HG03097 (cell line): ENCODE measurements at regions not wholly inside any gene's neighbourhood (a gene's known extent, or its start where the extent isn't known, plus 50 kb on each side); places are given as distances from the start of the nearest gene placed in this dataset.

Experiments used
- ATAC-seq: cut with Tn5 transposase; IDR thresholded peaks from one replicate; pipeline ENCODE4 v1.9.1; 2021; ENCODE audit not compliant: unreplicated experiment, low FRiP score

- no peak for ATAC-seq
These were observed 517.1 kb downstream of the EPHA3 start for GRCh38 chr3:89624494-89624893.

- ATAC-seq: no peak
These were observed 518.5 kb downstream of the EPHA3 start for GRCh38 chr3:89625945-89626344.

- no peak for ATAC-seq
These were observed 521.6 kb downstream of the EPHA3 start for GRCh38 chr3:89628856-89629670.

- ATAC-seq: no peak
These were observed 527.7 kb downstream of the EPHA3 start for GRCh38 chr3:89635137-89635536.

- no peak for ATAC-seq
These were observed 537.3 kb downstream of the EPHA3 start for GRCh38 chr3:89644716-89645115.

- no peak for ATAC-seq
These were observed 542.0 kb downstream of the EPHA3 start for GRCh38 chr3:89649431-89649830.

GRCh38 chr3:89654031-89654430 is 546.6 kb downstream of the EPHA3 start:
- ATAC-seq: no peak

GRCh38 chr3:89656388-89656787 is 549.0 kb downstream of the EPHA3 start:
- no peak for ATAC-seq

GRCh38 chr3:89679686-89680085 is 572.3 kb downstream of the EPHA3 start:
- ATAC-seq: no peak

- no peak for ATAC-seq
These were observed 575.1 kb downstream of the EPHA3 start for GRCh38 chr3:89682556-89682955.

GRCh38 chr3:89685731-89686130 is 578.3 kb downstream of the EPHA3 start:
- no peak for ATAC-seq

- ATAC-seq: no peak
These were observed 583.2 kb downstream of the EPHA3 start for GRCh38 chr3:89690646-89691045.

GRCh38 chr3:89692601-89693000 is 585.2 kb downstream of the EPHA3 start:
- no peak for ATAC-seq

- ATAC-seq: no peak
These were observed 590.0 kb downstream of the EPHA3 start for GRCh38 chr3:89697321-89697916.

GRCh38 chr3:89698208-89698830 is 590.9 kb downstream of the EPHA3 start:
- no peak for ATAC-seq

GRCh38 chr3:89699229-89699628 is 591.8 kb downstream of the EPHA3 start:
- no peak for ATAC-seq

- ATAC-seq: no peak
These were observed 592.4 kb downstream of the EPHA3 start for GRCh38 chr3:89699771-89700170.

- no peak for ATAC-seq
These were observed 595.0 kb downstream of the EPHA3 start for GRCh38 chr3:89702404-89702803.

- ATAC-seq: no peak
These were observed 605.8 kb downstream of the EPHA3 start for GRCh38 chr3:89713196-89713595.

GRCh38 chr3:89714237-89714636 is 606.8 kb downstream of the EPHA3 start:
- ATAC-seq: no peak

GRCh38 chr3:89740080-89740880 is 632.9 kb downstream of the EPHA3 start:
- ATAC-seq: no peak
